MM.1S (cell line): ENCODE measurements at regions not wholly inside any gene's neighbourhood (a gene's known extent, or its start where the extent isn't known, plus 50 kb on each side); places are given as distances from the start of the nearest gene placed in this dataset.

Experiments
- DNase-seq: peaks from one replicate; pipeline ENCODE4 v3.0.0-alpha.2; 2015
- H2AFZ ChIP-seq: fragments of 300-600 bp; sonication (generic); 2 replicates; pipeline ENCODE4 v1.6.0; 2016; ENCODE audit warnings: antibody characterized with exemption, low read length
- H3F3A ChIP-seq: fragments of 300-600 bp; sonication (generic); 2 replicates; pipeline ENCODE4 v1.6.1; 2016; ENCODE audit warnings: mild to moderate bottlenecking, antibody characterized with exemption, low read length, moderate library complexity, mixed read lengths; ENCODE audit not compliant: insufficient read depth
- H3K27ac ChIP-seq: fragments of 300-600 bp; sonication (generic); 2 replicates; pipeline ENCODE4 v1.5.1; 2016; ENCODE audit warnings: mild to moderate bottlenecking, low read length
- H3K27me3 ChIP-seq: fragments of 300-600 bp; sonication (generic); replicated peaks from 2 replicates; pipeline ENCODE4 v1.6.0; 2016; ENCODE audit warnings: low read length; ENCODE audit not compliant: insufficient read depth
- H3K36me3 ChIP-seq: fragments of 300-600 bp; sonication (generic); replicated peaks from 2 replicates; pipeline ENCODE4 v1.6.1; 2016; ENCODE audit warnings: mild to moderate bottlenecking, low read length, mixed read lengths; ENCODE audit not compliant: insufficient read depth
- H3K4me1 ChIP-seq: fragments of 300-600 bp; sonication (generic); 2 replicates; pipeline ENCODE4 v1.6.1; 2016; ENCODE audit warnings: low read length, mixed read lengths
- H3K4me2 ChIP-seq: fragments of 300-600 bp; sonication (generic); 2 replicates; pipeline ENCODE4 v1.6.0; 2016; ENCODE audit warnings: low read depth, low read length
- H3K4me3 ChIP-seq: fragments of 300-600 bp; sonication (generic); 2 replicates; pipeline ENCODE4 v1.5.1; 2016; ENCODE audit warnings: low read length, mixed read lengths
- H3K79me2 ChIP-seq: fragments of 300-600 bp; sonication (generic); 2 replicates; pipeline ENCODE4 v1.6.1; 2016; ENCODE audit warnings: mixed run types, low read length, mixed read lengths
- H3K9ac ChIP-seq: fragments of 300-600 bp; sonication (generic); 2 replicates; pipeline ENCODE4 v1.6.1; 2016; ENCODE audit warnings: low read length, mixed read lengths
- H3K9me2 ChIP-seq: fragments of 300-600 bp; sonication (generic); replicated peaks from 2 replicates; pipeline ENCODE4 v1.6.1; 2016; ENCODE audit warnings: mild to moderate bottlenecking, low read length, mixed read lengths; ENCODE audit not compliant: insufficient read depth
- H3K9me3 ChIP-seq: fragments of 300-600 bp; sonication (generic); replicated peaks from 2 replicates; pipeline ENCODE4 v1.6.1; 2016; ENCODE audit warnings: mild to moderate bottlenecking, low read length, mixed read lengths; ENCODE audit not compliant: insufficient read depth
- H4K20me1 ChIP-seq: fragments of 300-600 bp; sonication (generic); 2 replicates; pipeline ENCODE4 v1.6.1; 2016; ENCODE audit warnings: mild to moderate bottlenecking, low read length, moderate library complexity, mixed read lengths; ENCODE audit not compliant: insufficient read depth
- EZH2 ChIP-seq: fragments of 300-600 bp; sonication (generic); optimal IDR thresholded peaks from 2 replicates; pipeline ENCODE3; 2017; ENCODE audit warnings: low read depth, mild to moderate bottlenecking, antibody characterized with exemption, low read length, mixed read lengths
- EZH2phosphoT487 ChIP-seq: fragments of 300-600 bp; sonication (generic); IDR thresholded peaks from 2 replicates; pipeline ENCODE4 v1.6.1; 2018; ENCODE audit warnings: antibody characterized with exemption, low read length
- TF ChIP-seq, protein P1 (sequence below): fragments of 300-600 bp; sonication (generic); IDR thresholded peaks from 2 replicates; pipeline ENCODE4 v1.5.1; 2016; ENCODE audit warnings: antibody characterized with exemption, low read length, mixed read lengths

DNA sequence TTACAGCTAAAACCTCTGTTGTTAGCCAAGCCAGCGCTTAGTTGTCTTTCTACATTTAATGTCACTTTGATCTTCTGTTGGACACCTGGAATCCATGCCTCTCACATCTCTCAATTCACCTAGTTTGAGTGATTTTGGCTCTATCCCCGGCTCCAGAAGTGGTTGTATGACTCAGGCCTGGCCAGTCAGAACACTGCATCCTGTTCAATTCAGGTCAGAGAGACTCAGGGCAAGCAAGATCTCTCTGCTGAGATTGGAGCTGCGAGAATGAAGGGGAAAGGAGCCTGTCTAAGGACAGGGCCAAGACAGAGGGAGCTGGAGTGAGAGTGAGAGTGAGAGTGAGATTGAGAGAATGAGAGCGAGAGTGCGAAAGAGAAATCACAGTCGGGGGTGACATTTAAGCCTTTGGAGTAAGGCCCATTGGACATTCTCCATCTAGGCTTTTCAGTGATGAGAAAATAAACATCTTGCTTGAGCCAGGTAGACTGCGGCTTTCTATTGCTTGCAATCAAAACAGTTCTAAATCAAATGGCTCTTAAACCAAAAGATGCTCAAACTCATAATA lies 83.3 kb upstream of the DYNC1I1 start:
- Histone ChIP-seq H3K4me2 (no peak overlapping the region), H3K4me1 (no peaks in the 10 kb centered on the region), H3K9me2 (no peaks in the 10 kb centered on the region), H3K4me3 (no peak overlapping the region), H2AFZ (no peak overlapping the region), H3K27ac (no peak overlapping the region), H4K20me1 (no peaks in the 10 kb centered on the region), H3K36me3 (no peaks in the 10 kb centered on the region), H3K79me2 (no peaks in the 10 kb centered on the region), H3K9ac (no peak overlapping the region), H3K27me3 (no peaks in the 10 kb centered on the region), H3F3A (no peaks in the 10 kb centered on the region), H3K9me3 (no peaks in the 10 kb centered on the region)
- no peak for TF ChIP-seq EZH2
- TF ChIP-seq, protein P1, sequence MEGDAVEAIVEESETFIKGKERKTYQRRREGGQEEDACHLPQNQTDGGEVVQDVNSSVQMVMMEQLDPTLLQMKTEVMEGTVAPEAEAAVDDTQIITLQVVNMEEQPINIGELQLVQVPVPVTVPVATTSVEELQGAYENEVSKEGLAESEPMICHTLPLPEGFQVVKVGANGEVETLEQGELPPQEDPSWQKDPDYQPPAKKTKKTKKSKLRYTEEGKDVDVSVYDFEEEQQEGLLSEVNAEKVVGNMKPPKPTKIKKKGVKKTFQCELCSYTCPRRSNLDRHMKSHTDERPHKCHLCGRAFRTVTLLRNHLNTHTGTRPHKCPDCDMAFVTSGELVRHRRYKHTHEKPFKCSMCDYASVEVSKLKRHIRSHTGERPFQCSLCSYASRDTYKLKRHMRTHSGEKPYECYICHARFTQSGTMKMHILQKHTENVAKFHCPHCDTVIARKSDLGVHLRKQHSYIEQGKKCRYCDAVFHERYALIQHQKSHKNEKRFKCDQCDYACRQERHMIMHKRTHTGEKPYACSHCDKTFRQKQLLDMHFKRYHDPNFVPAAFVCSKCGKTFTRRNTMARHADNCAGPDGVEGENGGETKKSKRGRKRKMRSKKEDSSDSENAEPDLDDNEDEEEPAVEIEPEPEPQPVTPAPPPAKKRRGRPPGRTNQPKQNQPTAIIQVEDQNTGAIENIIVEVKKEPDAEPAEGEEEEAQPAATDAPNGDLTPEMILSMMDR: no peak
- TF ChIP-seq EZH2phosphoT487: no peak
- DNase-seq: no peak

GRCh38 chr7:95687759-95688343 lies 84.5 kb upstream of the DYNC1I1 start:
- peak; percentile 32 for DNase-seq

DNA sequence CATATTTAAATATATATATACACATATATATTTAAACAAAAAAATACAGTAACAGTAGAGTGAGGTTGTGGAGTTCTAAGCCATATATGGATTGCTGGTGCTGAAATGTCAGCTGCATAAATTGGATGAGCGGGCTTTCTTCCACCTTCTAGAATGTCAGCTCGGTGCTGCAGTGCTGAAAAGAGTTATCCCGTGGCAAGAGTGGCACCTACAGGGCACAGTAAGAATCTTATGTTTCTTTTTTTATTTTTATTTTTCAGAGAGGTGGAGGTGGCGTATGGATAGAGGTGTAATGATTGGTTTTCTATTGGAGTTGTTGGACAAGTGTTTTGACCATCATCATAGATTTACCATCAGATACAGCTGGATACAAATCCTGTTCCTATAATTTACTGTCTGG lies 86.2 kb upstream of the DYNC1I1 start:
- no peaks in the 10 kb centered on the region for H4K20me1 ChIP-seq
- H3K27ac ChIP-seq: no peak overlapping the region
- no peak overlapping the region for H3K4me3 ChIP-seq
- H3K4me2 ChIP-seq: no peak overlapping the region
- TF ChIP-seq, protein P1: peak; percentile 38
- TF ChIP-seq EZH2: no peak
- no peak overlapping the region for H2AFZ ChIP-seq
- no peaks in the 10 kb centered on the region for H3K9me2 ChIP-seq
- H3K27me3 ChIP-seq: no peaks in the 10 kb centered on the region
- no peaks in the 10 kb centered on the region for H3K79me2 ChIP-seq
- peak; percentile 67 for DNase-seq
- no peaks in the 10 kb centered on the region for H3F3A ChIP-seq
- no peak overlapping the region for H3K9ac ChIP-seq
- no peaks in the 10 kb centered on the region for H3K36me3 ChIP-seq
- no peaks in the 10 kb centered on the region for H3K4me1 ChIP-seq
- no peaks in the 10 kb centered on the region for H3K9me3 ChIP-seq

More at GRCh38 chr7:95687759-95688343, 84.5 kb upstream of the DYNC1I1 start:
- H3K9me3 ChIP-seq: no peaks in the 10 kb centered on the region
- no peaks in the 10 kb centered on the region for H3K79me2 ChIP-seq
- H3K9me2 ChIP-seq: no peaks in the 10 kb centered on the region
- no peak overlapping the region for H3K4me2 ChIP-seq
- TF ChIP-seq, protein P1: peak; percentile 37
- no peak for TF ChIP-seq EZH2
- no peak overlapping the region for H3K4me3 ChIP-seq
- no peaks in the 10 kb centered on the region for H3K27me3 ChIP-seq
- H3K27ac ChIP-seq: no peak overlapping the region
- no peak overlapping the region for H2AFZ ChIP-seq
- H3K4me1 ChIP-seq: no peaks in the 10 kb centered on the region
- no peaks in the 10 kb centered on the region for H3F3A ChIP-seq
- no peak overlapping the region for H3K9ac ChIP-seq
- no peaks in the 10 kb centered on the region for H4K20me1 ChIP-seq
- H3K36me3 ChIP-seq: no peaks in the 10 kb centered on the region
